ENCODE measurements at regions not wholly inside any gene's neighbourhood (a gene's known extent, or its start where the extent isn't known, plus 50 kb on each side); places are given as distances from the start of the nearest gene placed in this dataset.
"Not testable (repeated sequence)": the region's sequence is repeated elsewhere in the genome, so short reads cannot be mapped to it uniquely, and the experiment has no call there.

GRCh38 chr6:6978731-6979130 is 129.0 kb upstream of the RREB1 start:
- DNase-seq, result no peak

- no peak for DNase-seq
Measured at GRCh38 chr6:6980999-6981597, 126.7 kb upstream of the RREB1 start.

- no peak for DNase-seq
Measured at GRCh38 chr6:6981681-6982322, 126.0 kb upstream of the RREB1 start.

GRCh38 chr6:6982663-6983062 is 125.1 kb upstream of the RREB1 start:
- DNase-seq, result no peak

- DNase-seq, result no peak
Measured at GRCh38 chr6:6984585-6985366, 123.0 kb upstream of the RREB1 start.

- DNase-seq, result no peak
Measured at GRCh38 chr6:6986344-6986743, 121.4 kb upstream of the RREB1 start.

DNA sequence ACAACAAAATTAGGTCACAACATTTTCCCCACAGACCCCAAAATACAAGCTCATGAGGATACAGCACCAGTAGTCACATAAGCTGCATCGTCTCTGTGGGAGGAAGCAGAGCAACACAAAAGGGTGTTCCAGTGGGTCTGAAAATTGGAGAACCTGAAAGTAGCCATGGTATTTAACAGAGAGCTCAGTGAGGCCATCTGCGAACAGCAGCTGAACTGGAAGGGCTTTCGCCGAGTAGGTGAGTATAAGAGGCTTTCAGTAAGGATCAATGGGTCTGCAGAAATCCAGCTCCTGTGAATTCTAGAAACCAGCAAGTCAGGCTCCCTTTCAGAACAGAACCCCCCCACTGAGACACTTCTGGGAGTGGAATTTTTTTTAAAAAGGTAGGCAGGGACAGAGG is 120.0 kb upstream of the RREB1 start:
- DNase-seq, result no peak

DNA sequence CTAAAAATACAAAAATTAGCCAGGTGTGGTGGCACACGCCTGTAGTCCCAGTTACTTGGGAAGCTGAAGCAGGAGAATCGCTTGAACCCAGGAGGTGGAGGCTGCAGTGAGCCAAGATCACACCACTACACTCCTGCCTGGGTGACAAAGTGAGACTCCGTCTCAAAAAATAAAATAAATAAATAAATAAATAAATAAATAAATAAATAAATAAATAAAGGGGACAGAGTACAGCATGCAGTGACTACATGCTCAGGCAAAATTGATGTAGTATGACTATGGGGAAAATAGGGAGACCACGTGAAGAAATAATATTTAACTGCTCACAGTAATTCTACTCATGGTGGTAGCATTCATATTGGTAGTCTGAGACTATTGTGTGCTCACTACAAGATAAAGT is 117.7 kb upstream of the RREB1 start:
- DNase-seq, result not testable (repeated sequence)

DNA sequence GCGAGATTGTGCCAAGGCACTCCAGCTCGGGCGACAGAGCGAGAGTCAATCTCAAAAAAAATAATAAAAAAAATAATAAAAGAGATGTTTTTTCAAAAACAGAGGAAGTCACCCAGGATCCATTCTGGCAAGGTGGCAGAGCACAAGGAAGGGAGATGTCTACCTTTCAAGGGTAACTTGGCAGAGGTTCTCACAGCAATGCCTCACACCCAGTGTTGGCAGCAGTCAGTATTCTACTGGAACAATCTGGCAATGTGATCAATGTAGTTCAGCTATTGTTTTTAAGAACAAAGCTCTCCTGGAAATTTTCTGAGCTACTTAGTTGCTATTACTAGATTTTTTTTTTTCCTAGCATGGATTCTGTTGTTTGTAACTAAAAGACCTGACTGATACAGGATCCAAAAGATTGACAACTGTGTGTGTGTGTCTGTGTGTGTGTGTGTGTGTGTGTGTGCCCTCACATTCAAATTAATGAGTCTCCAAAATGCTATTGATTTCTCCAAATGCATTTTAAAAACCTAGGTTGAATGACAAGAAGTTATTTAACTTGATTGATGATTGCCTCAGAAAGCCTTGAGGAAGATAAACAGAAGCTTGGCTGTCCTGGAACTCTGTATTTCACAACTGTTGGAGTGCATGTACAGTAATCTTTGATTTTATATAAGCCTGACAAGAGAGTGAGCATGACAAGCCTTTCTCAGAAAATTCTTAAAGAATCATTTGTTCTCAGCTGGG is 114.1 kb upstream of the RREB1 start:
- DNase-seq, result no peak

- no peak for DNase-seq
Measured at GRCh38 chr6:6994796-6995195, 113.0 kb upstream of the RREB1 start.

- DNase-seq, result no peak
Measured at GRCh38 chr6:6995328-6995727, 112.4 kb upstream of the RREB1 start.

- DNase-seq, result no peak
Measured at GRCh38 chr6:6996124-6996523, 111.6 kb upstream of the RREB1 start.

- no peak for DNase-seq
Measured at GRCh38 chr6:6997263-6998193, 110.2 kb upstream of the RREB1 start.

- no peak for DNase-seq
Measured at GRCh38 chr6:6998194-6998569, 109.6 kb upstream of the RREB1 start.

GRCh38 chr6:7000825-7001777 is 106.7 kb upstream of the RREB1 start:
- no peak for DNase-seq

- no peak for DNase-seq
Measured at GRCh38 chr6:7003041-7003440, 104.7 kb upstream of the RREB1 start.

DNA sequence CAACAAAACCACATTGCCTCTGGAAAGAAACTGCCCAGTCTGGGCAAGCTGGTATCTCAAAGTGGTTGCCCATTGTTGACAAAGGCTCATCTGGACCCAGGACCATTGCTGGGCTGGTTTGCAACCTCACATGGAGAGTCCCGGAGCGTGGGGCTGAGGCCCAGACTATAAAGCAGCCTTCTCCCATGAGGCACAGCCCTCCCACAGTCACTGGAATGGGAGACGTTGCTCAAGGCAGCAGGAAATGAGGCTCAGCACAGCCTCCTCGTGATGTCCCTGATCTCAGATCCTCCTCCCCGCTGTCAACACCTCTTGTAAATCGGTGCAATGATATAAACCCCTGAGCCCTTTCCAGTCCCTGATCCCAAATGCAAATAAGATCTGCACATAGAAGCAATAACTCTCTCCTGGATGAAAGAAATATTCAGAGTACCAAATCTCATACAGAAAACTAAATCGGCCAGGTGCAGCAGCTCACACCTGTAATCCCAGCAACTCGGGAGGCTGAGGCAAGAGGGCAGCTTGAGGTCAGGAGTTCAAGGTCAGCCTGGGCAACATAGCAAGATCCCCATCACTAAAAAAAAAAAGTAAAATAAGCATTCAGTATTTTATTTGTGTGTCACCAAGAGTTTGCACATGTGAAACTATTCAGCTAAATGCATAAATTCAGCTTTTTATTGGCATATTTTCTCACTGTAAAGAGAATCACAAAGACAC is 103.0 kb upstream of the RREB1 start:
- no peak for DNase-seq

GRCh38 chr6:7006515-7007191 is 101.1 kb upstream of the RREB1 start:
- no peak for DNase-seq

GRCh38 chr6:7008451-7008988 is 99.2 kb upstream of the RREB1 start:
- DNase-seq, result no peak

Data from left kidney (tissue), 1 donor.